ENCODE measurements at regions not wholly inside any gene's neighbourhood (a gene's known extent, or its start where the extent isn't known, plus 50 kb on each side); places are given as distances from the start of the nearest gene placed in this dataset.

DNA sequence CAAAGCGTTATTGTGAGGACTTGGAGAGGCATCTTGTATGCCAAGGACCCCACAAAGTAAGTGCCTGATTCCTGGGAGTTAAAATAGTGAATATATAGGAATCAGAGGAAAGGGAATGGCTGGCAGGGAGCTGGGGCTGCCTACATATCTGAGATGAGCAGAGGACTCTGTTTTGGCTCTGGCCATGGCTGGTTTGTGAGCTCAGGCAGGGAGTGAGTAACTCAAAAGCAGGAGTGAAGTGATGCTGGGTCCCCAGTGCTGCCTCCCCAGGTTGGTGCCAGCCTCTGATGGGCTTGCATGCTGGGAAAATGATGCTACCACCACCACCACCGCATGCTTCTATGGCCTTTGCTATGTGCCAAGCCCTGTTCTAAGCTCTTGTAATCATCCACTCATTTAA lies 246.0 kb upstream of the MVB12B start:
- TF ChIP-seq POLR2A (IDR thresholded peaks at IDR 0.05) = no peak
- TF ChIP-seq, protein P1, sequence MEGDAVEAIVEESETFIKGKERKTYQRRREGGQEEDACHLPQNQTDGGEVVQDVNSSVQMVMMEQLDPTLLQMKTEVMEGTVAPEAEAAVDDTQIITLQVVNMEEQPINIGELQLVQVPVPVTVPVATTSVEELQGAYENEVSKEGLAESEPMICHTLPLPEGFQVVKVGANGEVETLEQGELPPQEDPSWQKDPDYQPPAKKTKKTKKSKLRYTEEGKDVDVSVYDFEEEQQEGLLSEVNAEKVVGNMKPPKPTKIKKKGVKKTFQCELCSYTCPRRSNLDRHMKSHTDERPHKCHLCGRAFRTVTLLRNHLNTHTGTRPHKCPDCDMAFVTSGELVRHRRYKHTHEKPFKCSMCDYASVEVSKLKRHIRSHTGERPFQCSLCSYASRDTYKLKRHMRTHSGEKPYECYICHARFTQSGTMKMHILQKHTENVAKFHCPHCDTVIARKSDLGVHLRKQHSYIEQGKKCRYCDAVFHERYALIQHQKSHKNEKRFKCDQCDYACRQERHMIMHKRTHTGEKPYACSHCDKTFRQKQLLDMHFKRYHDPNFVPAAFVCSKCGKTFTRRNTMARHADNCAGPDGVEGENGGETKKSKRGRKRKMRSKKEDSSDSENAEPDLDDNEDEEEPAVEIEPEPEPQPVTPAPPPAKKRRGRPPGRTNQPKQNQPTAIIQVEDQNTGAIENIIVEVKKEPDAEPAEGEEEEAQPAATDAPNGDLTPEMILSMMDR (IDR thresholded peaks at IDR 0.05) = no peak

Data from suprapubic skin (tissue), 3 donors.